GM13976 (cell line): ENCODE measurements at regions not wholly inside any gene's neighbourhood (a gene's known extent, or its start where the extent isn't known, plus 50 kb on each side); places are given as distances from the start of the nearest gene placed in this dataset.

Experiments
- DNase-seq: peaks from one replicate; pipeline ENCODE4 v3.0.0; 2012; ENCODE audit warnings: low spot score
- in situ Hi-C: fragments of 300-500 bp; cut with MboI; formaldehyde crosslinking; loops from one replicate; pipeline ENCODE4 v1.12.0; 2022; ENCODE audit warnings: low sequenced_read_pairs, mixed read lengths, inconsistent platforms; ENCODE audit not compliant: unreplicated experiment
- TF ChIP-seq, protein P1 (sequence below): IDR thresholded peaks from 2 replicates; pipeline ENCODE4 v1.5.1; 2012; ENCODE audit warnings: borderline replicate concordance, mild to moderate bottlenecking; ENCODE audit not compliant: insufficient read depth; ENCODE audit errors: extremely low read depth, missing control alignments, control extremely low read depth

DNA sequence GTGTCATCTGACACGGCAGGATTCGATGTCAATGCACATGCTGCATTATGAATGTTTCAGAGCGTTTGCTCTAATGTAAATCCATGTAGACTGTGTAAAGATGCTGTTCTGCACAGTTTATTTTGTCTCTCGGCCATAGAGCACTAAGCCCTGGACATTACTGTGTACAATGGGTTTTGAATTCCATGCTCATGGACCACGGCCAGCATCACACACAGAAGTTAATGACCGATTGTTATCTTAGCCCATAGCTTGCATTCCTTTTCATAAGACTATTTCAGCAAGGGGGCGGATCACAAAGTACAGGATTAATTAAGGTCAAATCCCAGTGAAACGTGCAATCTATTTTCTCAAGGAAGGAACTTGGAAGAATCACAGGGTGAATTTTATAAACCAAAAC, 286.1 kb upstream of the TENM3 start:
- TF ChIP-seq, protein P1, sequence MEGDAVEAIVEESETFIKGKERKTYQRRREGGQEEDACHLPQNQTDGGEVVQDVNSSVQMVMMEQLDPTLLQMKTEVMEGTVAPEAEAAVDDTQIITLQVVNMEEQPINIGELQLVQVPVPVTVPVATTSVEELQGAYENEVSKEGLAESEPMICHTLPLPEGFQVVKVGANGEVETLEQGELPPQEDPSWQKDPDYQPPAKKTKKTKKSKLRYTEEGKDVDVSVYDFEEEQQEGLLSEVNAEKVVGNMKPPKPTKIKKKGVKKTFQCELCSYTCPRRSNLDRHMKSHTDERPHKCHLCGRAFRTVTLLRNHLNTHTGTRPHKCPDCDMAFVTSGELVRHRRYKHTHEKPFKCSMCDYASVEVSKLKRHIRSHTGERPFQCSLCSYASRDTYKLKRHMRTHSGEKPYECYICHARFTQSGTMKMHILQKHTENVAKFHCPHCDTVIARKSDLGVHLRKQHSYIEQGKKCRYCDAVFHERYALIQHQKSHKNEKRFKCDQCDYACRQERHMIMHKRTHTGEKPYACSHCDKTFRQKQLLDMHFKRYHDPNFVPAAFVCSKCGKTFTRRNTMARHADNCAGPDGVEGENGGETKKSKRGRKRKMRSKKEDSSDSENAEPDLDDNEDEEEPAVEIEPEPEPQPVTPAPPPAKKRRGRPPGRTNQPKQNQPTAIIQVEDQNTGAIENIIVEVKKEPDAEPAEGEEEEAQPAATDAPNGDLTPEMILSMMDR, result no peak
- no peak for DNase-seq
- in situ Hi-C loops, result no loop called here

DNA sequence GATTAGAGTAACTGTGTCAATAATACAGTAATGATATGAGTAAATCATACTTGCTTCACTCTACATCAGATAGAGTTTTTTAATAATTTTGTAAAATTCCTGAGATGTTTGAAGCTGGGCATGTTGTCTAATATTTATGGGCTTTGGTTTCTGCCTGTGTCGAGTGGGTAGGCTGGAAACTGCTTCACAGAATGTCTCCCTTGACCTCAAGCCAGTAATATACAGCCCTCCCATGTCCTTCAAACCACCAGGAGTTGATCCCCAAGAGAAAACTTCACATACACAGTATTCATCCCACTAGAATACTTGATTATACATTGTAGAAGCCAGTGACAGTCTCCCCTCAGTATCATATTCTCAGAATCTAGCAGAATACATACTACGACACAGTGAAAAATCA, 284.8 kb upstream of the TENM3 start:
- DNase-seq, result no peak
- in situ Hi-C loops, result no loop called here
- TF ChIP-seq, protein P1, result no peak

DNA sequence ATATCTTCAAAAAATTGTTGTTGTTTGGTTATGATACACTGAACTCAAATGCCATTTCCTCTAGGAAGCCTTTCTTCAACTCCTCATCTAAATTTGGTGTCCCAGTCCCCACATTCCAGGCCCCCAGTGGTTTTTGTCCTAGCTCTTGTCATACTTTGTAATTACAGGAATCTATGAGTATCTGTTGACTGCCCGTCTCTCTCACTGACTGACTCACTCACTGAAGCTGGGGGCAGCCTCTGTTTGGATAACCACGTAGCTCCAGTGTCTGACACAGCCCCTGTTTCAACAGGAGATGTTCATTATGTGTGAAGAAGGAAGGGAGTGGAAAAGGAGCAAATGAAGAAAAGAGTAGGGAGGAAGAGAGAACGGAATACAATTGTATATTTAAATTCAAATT, 284.1 kb upstream of the TENM3 start:
- in situ Hi-C loops, result no loop called here
- no peak for DNase-seq
- TF ChIP-seq, protein P1, result no peak

DNA sequence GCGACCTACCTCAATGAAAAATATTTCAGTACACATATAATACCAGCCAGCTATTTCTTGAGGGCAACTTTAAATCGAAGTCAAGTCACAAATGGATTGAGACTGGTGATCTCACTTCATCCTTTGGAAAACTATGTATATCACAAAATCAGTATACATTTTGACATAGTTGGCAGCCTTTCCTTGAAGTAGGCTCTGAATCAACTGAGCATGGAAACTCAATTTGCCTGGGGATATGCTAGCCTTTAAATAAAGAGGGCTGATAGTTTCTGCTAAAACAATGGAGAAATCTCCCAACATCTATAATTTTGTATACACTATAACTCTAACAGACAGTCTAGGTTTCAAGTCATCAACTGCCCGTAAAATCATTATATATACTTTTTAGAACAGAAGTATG, 282.8 kb upstream of the TENM3 start:
- TF ChIP-seq, protein P1, result no peak
- in situ Hi-C loops, result no loop called here
- no peak for DNase-seq

DNA sequence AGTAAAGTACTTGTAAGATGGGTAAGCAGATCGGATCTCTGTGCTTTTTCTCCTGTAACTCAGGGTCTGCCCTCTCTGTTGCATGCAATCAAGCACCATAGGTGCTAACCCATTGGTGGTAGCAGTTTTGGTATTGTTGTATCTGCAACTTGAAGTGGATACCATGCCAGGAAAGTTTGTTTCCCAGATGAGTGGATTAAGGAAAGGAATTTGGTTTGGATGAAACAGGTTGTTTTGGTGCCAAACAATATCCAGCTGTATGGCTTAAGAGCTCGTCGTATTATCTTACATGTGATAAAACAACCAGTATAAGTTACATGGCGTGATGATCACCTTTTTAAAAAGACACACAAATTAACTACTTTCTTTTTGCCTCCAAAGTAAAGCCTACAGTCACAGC, 280.9 kb upstream of the TENM3 start:
- no peak for DNase-seq
- in situ Hi-C loops, result no loop called here
- TF ChIP-seq, protein P1, result no peak

DNA sequence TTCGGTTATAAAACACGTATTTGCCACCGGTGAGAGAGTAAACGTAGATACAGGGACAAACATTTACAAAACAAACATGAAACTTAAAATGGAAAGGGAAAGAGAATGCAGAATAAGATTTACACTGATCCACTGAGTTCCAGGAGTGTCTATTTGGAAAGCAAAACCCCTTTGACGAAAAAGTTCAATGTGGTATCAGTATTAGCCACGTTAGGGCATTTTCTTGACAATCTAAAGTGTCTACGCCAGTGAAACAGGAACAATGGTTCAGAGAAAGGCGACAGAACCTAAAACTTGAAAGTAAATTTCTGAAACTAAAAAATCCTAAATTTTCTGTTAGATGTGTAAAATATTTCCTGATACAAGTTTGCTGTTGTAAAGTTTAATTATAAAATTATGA, 278.5 kb upstream of the TENM3 start:
- TF ChIP-seq, protein P1, result no peak
- no peak for DNase-seq
- in situ Hi-C loops, result no loop called here

DNA sequence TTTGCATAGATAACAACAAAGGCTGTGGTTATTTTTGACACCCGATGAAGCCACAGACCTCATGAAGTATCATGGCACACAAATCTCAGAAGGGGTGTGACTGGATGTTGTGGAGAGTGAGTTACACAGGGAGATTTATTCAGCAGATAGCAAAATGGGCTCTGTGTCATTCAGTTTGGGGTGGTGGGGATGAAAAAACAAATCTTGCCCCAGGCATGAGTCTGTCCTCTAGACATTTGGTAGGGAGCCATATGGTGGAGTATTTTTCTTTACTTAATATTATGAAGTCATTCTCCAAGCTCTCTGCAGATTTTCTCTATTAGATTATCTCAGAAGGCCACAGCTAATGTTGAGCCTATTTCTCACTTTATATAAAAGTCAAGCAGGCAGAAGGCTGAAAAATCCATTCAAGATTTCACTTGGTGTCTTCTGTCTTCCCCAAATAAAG, 277.1 kb upstream of the TENM3 start:
- DNase-seq, result no peak
- in situ Hi-C loops, result no loop called here
- TF ChIP-seq, protein P1, result no peak
